CD4-positive, alpha-beta T cell treated with Interleukin-15 for 4 hours (primary cell): ENCODE measurements at regions not wholly inside any gene's neighbourhood (a gene's known extent, or its start where the extent isn't known, plus 50 kb on each side); places are given as distances from the start of the nearest gene placed in this dataset.

ENCODE experiments used
- DNase-seq: peaks from one replicate; pipeline ENCODE4 v3.0.0-alpha.2; 2020; ENCODE audit warnings: low spot score

- DNase-seq = no peak
Measured at GRCh38 chr3:110528305-110529121, 543.1 kb upstream of the NECTIN3 start.

GRCh38 chr3:110530902-110531301 is 540.7 kb upstream of the NECTIN3 start:
- DNase-seq = no peak

- DNase-seq = no peak
Measured at GRCh38 chr3:110533089-110533488, 538.5 kb upstream of the NECTIN3 start.

GRCh38 chr3:110542552-110543150 is 529.0 kb upstream of the NECTIN3 start:
- DNase-seq = no peak

- DNase-seq = no peak
Measured at GRCh38 chr3:110544730-110545129, 526.9 kb upstream of the NECTIN3 start.

- DNase-seq = no peak
Measured at GRCh38 chr3:110550511-110550910, 521.1 kb upstream of the NECTIN3 start.

GRCh38 chr3:110562621-110563020 is 509.0 kb upstream of the NECTIN3 start:
- DNase-seq = no peak

GRCh38 chr3:110564674-110565073 is 506.9 kb upstream of the NECTIN3 start:
- DNase-seq = no peak

GRCh38 chr3:110567029-110567428 is 504.6 kb upstream of the NECTIN3 start:
- DNase-seq = no peak

GRCh38 chr3:110568246-110568645 is 503.4 kb upstream of the NECTIN3 start:
- DNase-seq = no peak

GRCh38 chr3:110569073-110569472 is 502.5 kb upstream of the NECTIN3 start:
- DNase-seq = no peak

GRCh38 chr3:110575702-110576101 is 495.9 kb upstream of the NECTIN3 start:
- DNase-seq = no peak

GRCh38 chr3:110576960-110577359 is 494.7 kb upstream of the NECTIN3 start:
- DNase-seq = no peak

GRCh38 chr3:110577854-110578253 is 493.8 kb upstream of the NECTIN3 start:
- no peak for DNase-seq

GRCh38 chr3:110579840-110580550 is 491.6 kb upstream of the NECTIN3 start:
- DNase-seq = no peak

GRCh38 chr3:110583373-110583935 is 488.2 kb upstream of the NECTIN3 start:
- no peak for DNase-seq

GRCh38 chr3:110588906-110589305 is 482.7 kb upstream of the NECTIN3 start:
- no peak for DNase-seq

- no peak for DNase-seq
Measured at GRCh38 chr3:110589341-110589740, 482.3 kb upstream of the NECTIN3 start.

- DNase-seq = no peak
Measured at GRCh38 chr3:110593749-110594148, 477.9 kb upstream of the NECTIN3 start.

GRCh38 chr3:110598847-110599490 is 472.6 kb upstream of the NECTIN3 start:
- DNase-seq = no peak

GRCh38 chr3:110608566-110608965 is 463.1 kb upstream of the NECTIN3 start:
- DNase-seq = no peak

- no peak for DNase-seq
Measured at GRCh38 chr3:110612045-110612444, 459.6 kb upstream of the NECTIN3 start.
